ENCODE measurements at regions not wholly inside any gene's neighbourhood (a gene's known extent, or its start where the extent isn't known, plus 50 kb on each side); places are given as distances from the start of the nearest gene placed in this dataset.
"Not testable (repeated sequence)": the region's sequence is repeated elsewhere in the genome, so short reads cannot be mapped to it uniquely, and the experiment has no call there.

DNA sequence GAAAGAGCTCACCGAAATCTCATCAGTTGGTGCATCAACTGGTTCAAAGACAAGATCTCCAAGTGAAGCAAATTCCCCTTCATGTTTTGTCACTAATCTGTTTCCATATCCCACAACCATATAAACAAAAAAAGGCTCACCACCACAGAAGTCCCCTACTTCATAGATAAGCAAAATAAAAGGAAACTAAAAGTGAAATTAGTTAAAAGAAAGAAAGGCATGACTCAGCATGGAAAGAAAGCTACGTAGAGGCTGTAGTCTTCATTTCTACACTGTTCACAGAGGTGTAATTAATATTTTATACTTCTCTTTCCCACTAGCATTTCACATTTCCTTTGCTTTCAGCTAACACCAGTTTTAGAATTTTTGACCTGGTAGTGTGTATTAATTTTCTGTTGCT, 208.0 kb downstream of the CYLC2 start:
- no peak overlapping the region for H3K27ac ChIP-seq
- no peak overlapping the region for H3K4me3 ChIP-seq
- no peaks in the 10 kb centered on the region for H3K4me1 ChIP-seq (replicated peaks in 1 of 2)
- no peaks in the 10 kb centered on the region for H3K27me3 ChIP-seq
- H3K9me3 ChIP-seq (replicated peaks in 1 of 3), result no peaks in the 10 kb centered on the region
- no peak for DNase-seq
- no peaks in the 10 kb centered on the region for H3K36me3 ChIP-seq (replicated peaks in 1 of 2)
- no peak for TF ChIP-seq POLR2A (IDR thresholded peaks at IDR 0.05)
- TF ChIP-seq, protein P1, sequence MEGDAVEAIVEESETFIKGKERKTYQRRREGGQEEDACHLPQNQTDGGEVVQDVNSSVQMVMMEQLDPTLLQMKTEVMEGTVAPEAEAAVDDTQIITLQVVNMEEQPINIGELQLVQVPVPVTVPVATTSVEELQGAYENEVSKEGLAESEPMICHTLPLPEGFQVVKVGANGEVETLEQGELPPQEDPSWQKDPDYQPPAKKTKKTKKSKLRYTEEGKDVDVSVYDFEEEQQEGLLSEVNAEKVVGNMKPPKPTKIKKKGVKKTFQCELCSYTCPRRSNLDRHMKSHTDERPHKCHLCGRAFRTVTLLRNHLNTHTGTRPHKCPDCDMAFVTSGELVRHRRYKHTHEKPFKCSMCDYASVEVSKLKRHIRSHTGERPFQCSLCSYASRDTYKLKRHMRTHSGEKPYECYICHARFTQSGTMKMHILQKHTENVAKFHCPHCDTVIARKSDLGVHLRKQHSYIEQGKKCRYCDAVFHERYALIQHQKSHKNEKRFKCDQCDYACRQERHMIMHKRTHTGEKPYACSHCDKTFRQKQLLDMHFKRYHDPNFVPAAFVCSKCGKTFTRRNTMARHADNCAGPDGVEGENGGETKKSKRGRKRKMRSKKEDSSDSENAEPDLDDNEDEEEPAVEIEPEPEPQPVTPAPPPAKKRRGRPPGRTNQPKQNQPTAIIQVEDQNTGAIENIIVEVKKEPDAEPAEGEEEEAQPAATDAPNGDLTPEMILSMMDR (IDR thresholded peaks at IDR 0.05), result no peak
- 74 to 87% (median 81%) methylated on average over 2 of the region's 2 CpGs for WGBS, 4 donors
- intact Hi-C loops (cut with DNase I), result no loop called here

- H3K4me1 ChIP-seq (replicated peaks in 1 of 2); intact Hi-C loops (cut with DNase I); H3K27me3 ChIP-seq; H3K4me3 ChIP-seq; H3K36me3 ChIP-seq (replicated peaks in 1 of 2); DNase-seq; H3K27ac ChIP-seq; H3K9me3 ChIP-seq (replicated peaks in 1 of 3): not testable (repeated sequence)
- WGBS, 4 donors, result 67 to 86% (median 81%) methylated on average over 7 to 8 of the region's 8 CpGs
Measured at GRCh38 chr9:103205881-103206585, 210.9 kb downstream of the CYLC2 start.

DNA sequence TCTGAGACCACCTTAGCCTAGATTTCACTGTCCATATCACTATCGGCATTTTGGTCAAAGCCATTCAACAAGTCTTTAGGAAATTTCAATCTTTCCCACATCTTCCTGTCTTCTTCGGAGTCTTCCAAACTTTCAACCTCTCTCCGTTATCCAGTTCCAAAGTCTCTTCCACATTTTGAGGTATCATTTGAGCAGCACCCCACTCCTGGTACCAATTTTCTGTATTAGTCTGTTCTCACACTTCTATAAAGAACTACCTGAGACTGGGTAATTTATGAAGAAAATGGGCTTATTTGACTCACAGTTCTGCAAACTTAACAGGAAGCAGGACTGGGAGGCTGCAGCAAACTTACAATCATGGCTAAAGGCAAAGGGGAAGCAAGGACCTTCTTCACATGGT, 215.5 kb downstream of the CYLC2 start:
- DNase-seq, result no peak
- Histone ChIP-seq H3K4me1 (replicated peaks in 1 of 2) (no peaks in the 10 kb centered on the region), H3K4me3 (no peak overlapping the region), H3K27me3 (no peaks in the 10 kb centered on the region), H3K9me3 (replicated peaks in 1 of 3) (no peaks in the 10 kb centered on the region), H3K36me3 (replicated peaks in 1 of 2) (no peaks in the 10 kb centered on the region), H3K27ac (no peak overlapping the region)
- intact Hi-C loops (cut with DNase I), result no loop called here
- WGBS, 4 donors, result 73 to 94% (median 84%) methylated on average over 3 of the region's 3 CpGs
- TF ChIP-seq, protein P1 (IDR thresholded peaks at IDR 0.05), result no peak
- no peak for TF ChIP-seq POLR2A (IDR thresholded peaks at IDR 0.05)

DNA sequence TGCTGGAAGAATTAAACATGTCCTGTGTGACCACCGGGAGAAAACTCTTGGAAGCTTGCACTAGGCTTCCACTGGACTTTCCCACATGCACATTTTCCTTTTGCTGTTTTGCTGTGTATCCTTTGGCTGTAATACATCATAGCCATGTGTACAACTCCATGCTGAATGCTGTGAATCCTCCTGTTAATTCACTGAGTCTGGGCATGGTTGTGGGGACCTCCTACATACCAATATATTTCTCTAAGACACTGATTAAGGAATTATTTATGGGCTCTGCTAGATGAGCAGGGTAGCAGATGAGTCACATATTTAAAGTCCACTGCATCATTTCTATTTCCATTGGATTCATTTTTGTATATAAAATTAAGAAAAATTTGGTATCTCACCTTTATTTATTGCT, 220.1 kb downstream of the CYLC2 start:
- no peak overlapping the region for H3K4me3 ChIP-seq
- DNase-seq, result no peak
- intact Hi-C loops (cut with DNase I), result no loop called here
- no peaks in the 10 kb centered on the region for H3K27me3 ChIP-seq
- TF ChIP-seq, protein P1 (IDR thresholded peaks at IDR 0.05), result no peak
- no peak for TF ChIP-seq POLR2A (IDR thresholded peaks at IDR 0.05)
- no peaks in the 10 kb centered on the region for H3K36me3 ChIP-seq (replicated peaks in 1 of 2)
- H3K4me1 ChIP-seq (replicated peaks in 1 of 2), result no peaks in the 10 kb centered on the region
- WGBS, 4 donors, result 68 to 88% (median 75%) methylated on average over 1 of the region's 1 CpG
- H3K27ac ChIP-seq, result no peak overlapping the region
- no peaks in the 10 kb centered on the region for H3K9me3 ChIP-seq (replicated peaks in 1 of 3)

Data from adrenal gland (tissue), 9 donors.